Testis (tissue), 2 donors: ENCODE measurements at regions not wholly inside any gene's neighbourhood (a gene's known extent, or its start where the extent isn't known, plus 50 kb on each side); places are given as distances from the start of the nearest gene placed in this dataset.

Experiments used
- DNase-seq: peaks from one replicate; pipeline ENCODE4 v3.0.0-alpha.2; 2019
- H3K27ac ChIP-seq, 2 donors: fragments of 200-600 bp; sonication (generic); one replicate each; pipeline ENCODE4 v1.5.1; 2019
- H3K27me3 ChIP-seq: fragments of 200-600 bp; sonication (generic); one replicate; pipeline ENCODE4 v1.5.1; 2019
- H3K36me3 ChIP-seq: fragments of 200-600 bp; sonication (generic); one replicate; pipeline ENCODE4 v1.5.1; 2017; ENCODE audit warnings: low read depth; ENCODE audit errors: missing control alignments
- H3K4me1 ChIP-seq: fragments of 200-600 bp; sonication (generic); one replicate; pipeline ENCODE4 v1.5.1; 2019
- H3K4me3 ChIP-seq, 2 donors: fragments of 200-600 bp; sonication (generic); one replicate each; pipeline ENCODE4 v1.5.1; 2017 to 2019
- H3K9me3 ChIP-seq: fragments of 200-600 bp; sonication (generic); one replicate; pipeline ENCODE4 v1.5.1; 2017
- CTCF ChIP-seq, 3 experiments: fragments of 450-650 bp in 2 of 3; fragments of 200-600 bp in 1 of 3; sonication (generic) in 1 of 3; IDR thresholded peaks; one replicate each; pipeline ENCODE4 v1.5.1; 2016 to 2019; ENCODE audit warnings: antibody characterized with exemption in 3 of 3, mild to moderate bottlenecking in 2 of 3, moderate library complexity in 1 of 3
- POLR2A ChIP-seq: fragments of 450-650 bp; IDR thresholded peaks from one replicate; pipeline ENCODE4 v1.6.1; 2017; ENCODE audit warnings: antibody characterized with exemption, mild to moderate bottlenecking, moderate library complexity
- WGBS, 2 donors: methylation state at CpG; one replicate each; pipeline ENCODE4 v1.1.5; 2018; 5-methylcytosine and 5-hydroxymethylcytosine counted together
- intact Hi-C: fragments of 100-400 bp; cut with DNase I; formaldehyde crosslinking; loops from one replicate; pipeline ENCODE4 v1.15.1; 2023; ENCODE audit warnings: low total_unique reads

GRCh38 chrX:43513085-43513484 is 143.0 kb upstream of the MAOA start:
- Histone ChIP-seq H3K27me3 (no peaks in the 10 kb centered on the region), H3K4me3 (no peak overlapping the region), H3K4me1 (no peaks in the 10 kb centered on the region), H3K36me3 (no peaks in the 10 kb centered on the region), H3K27ac (no peak overlapping the region), H3K9me3 (no peaks in the 10 kb centered on the region)
- TF ChIP-seq POLR2A (no peak), CTCF (IDR thresholded peaks at IDR 0.05) (no peak)
- intact Hi-C loops, result no loop called here
- DNase-seq, result no peak
- 80 to 85% methylated on average over 1 to 3 of the region's 3 CpGs for WGBS, 2 donors

- DNase-seq, result no peak
- Histone ChIP-seq H3K27me3 (no peaks in the 10 kb centered on the region), H3K4me3 (no peak overlapping the region), H3K9me3 (no peaks in the 10 kb centered on the region), H3K27ac (no peak overlapping the region), H3K36me3 (no peaks in the 10 kb centered on the region), H3K4me1 (no peaks in the 10 kb centered on the region)
- intact Hi-C loops, result no loop called here
- WGBS, 2 donors, result 75 to 94% methylated on average over 1 of the region's 1 CpG
- TF ChIP-seq POLR2A (no peak), CTCF (IDR thresholded peaks at IDR 0.05) (no peak)
These were observed 141.3 kb upstream of the MAOA start for GRCh38 chrX:43514820-43515219.

- Histone ChIP-seq H3K27ac (no peak overlapping the region), H3K4me1 (no peaks in the 10 kb centered on the region), H3K9me3 (no peaks in the 10 kb centered on the region), H3K4me3 (no peak overlapping the region), H3K36me3 (no peaks in the 10 kb centered on the region), H3K27me3 (no peaks in the 10 kb centered on the region)
- WGBS, 2 donors, result 86 to 87% methylated on average over 3 of the region's 3 CpGs
- intact Hi-C loops, result no loop called here
- TF ChIP-seq CTCF (IDR thresholded peaks at IDR 0.05) (no peak), POLR2A (no peak)
- no peak for DNase-seq
These were observed 133.5 kb upstream of the MAOA start for GRCh38 chrX:43522582-43522981.

- 88 to 94% methylated on average over 4 to 5 of the region's 5 CpGs for WGBS, 2 donors
- TF ChIP-seq CTCF (IDR thresholded peaks at IDR 0.05) (no peak), POLR2A (no peak)
These were observed 130.0 kb upstream of the MAOA start for GRCh38 chrX:43525901-43526610.

GRCh38 chrX:43526878-43527277 is 129.2 kb upstream of the MAOA start:
- Histone ChIP-seq H3K27me3 (no peaks in the 10 kb centered on the region), H3K4me3 (no peak overlapping the region), H3K27ac (no peak overlapping the region), H3K9me3 (no peaks in the 10 kb centered on the region), H3K4me1 (no peaks in the 10 kb centered on the region), H3K36me3 (no peaks in the 10 kb centered on the region)
- intact Hi-C loops, result no loop called here
- no peak for TF ChIP-seq POLR2A
- no peak for TF ChIP-seq CTCF (IDR thresholded peaks at IDR 0.05)
- no peak for DNase-seq
- WGBS, 2 donors, result 92 to 94% methylated on average over 2 of the region's 2 CpGs

More at GRCh38 chrX:43525901-43526610, 130.0 kb upstream of the MAOA start:
- H3K27ac ChIP-seq, result no peak overlapping the region
- no peaks in the 10 kb centered on the region for H3K36me3 ChIP-seq
- no peaks in the 10 kb centered on the region for H3K27me3 ChIP-seq
- H3K4me3 ChIP-seq, result no peak overlapping the region
- no peaks in the 10 kb centered on the region for H3K4me1 ChIP-seq
- DNase-seq, result no peak
- H3K9me3 ChIP-seq, result no peaks in the 10 kb centered on the region
- intact Hi-C loops, result no loop called here
